Skeletal muscle tissue (tissue), 3 donors: ENCODE measurements at regions not wholly inside any gene's neighbourhood (a gene's known extent, or its start where the extent isn't known, plus 50 kb on each side); places are given as distances from the start of the nearest gene placed in this dataset.
"Not testable (repeated sequence)": the region's sequence is repeated elsewhere in the genome, so short reads cannot be mapped to it uniquely, and the experiment has no call there.

Experiments
- H3K27ac ChIP-seq: one replicate; pipeline ENCODE4 v1.7.0; 2013; ENCODE audit warnings: mild to moderate bottlenecking, low read depth, low read length, inconsistent platforms
- H3K27me3 ChIP-seq, 3 donors: one replicate each; pipeline ENCODE4 v1.7.0; 2013; ENCODE audit warnings: low read length in 3 of 3; ENCODE audit not compliant: control insufficient read depth in 3 of 3, insufficient read depth in 3 of 3
- H3K36me3 ChIP-seq, 3 donors: one replicate each; pipeline ENCODE4 v1.7.0; 2013; ENCODE audit warnings: low read length in 3 of 3; ENCODE audit not compliant: control insufficient read depth in 3 of 3, insufficient read depth in 3 of 3
- H3K4me1 ChIP-seq, 3 donors: one replicate each; pipeline ENCODE4 v1.7.0; 2013; ENCODE audit warnings: low read length in 3 of 3, mild to moderate bottlenecking in 3 of 3; ENCODE audit not compliant: control insufficient read depth in 3 of 3, insufficient read depth in 3 of 3
- H3K4me3 ChIP-seq, 3 donors: one replicate each; pipeline ENCODE4 v1.7.0; 2013; ENCODE audit warnings: low read length in 3 of 3
- H3K9ac ChIP-seq, 3 donors: one replicate each; pipeline ENCODE4 v1.7.0; 2013; ENCODE audit warnings: low read length in 3 of 3, mild to moderate bottlenecking in 3 of 3, moderate library complexity in 2 of 3, low read depth in 1 of 3
- H3K9me3 ChIP-seq, 3 donors: one replicate each; pipeline ENCODE4 v1.7.0; 2013; ENCODE audit warnings: low read length in 3 of 3; ENCODE audit not compliant: control insufficient read depth in 3 of 3
- donor health status: Osteomylitis.

DNA sequence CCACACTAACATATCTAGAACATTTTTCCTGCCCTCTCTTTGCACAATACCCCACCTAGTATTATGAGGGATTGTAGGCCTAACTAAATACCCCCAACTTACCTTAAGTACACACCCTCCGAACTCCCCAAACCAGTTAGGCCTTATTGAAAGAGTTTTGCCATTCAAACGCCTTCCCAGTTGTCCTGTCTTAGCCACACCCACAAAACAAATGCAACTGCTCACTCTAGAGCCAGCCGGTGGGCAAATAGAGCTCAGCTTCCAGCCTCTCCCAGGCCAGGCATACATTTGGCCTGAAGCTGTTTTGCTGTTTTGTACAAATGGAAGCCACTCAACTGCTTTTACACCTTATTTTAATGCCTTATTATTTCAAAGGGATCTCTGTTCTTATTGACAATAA is 224.2 kb upstream of the RUNX1 start:
- Histone ChIP-seq H3K27me3 (no peaks in the 10 kb centered on the region), H3K36me3 (no peaks in the 10 kb centered on the region), H3K9me3 (peaks cover 0 to 1% (median under 1%) of the 10 kb centered on the region in 3 donors), H3K4me1 (no peaks in the 10 kb centered on the region), H3K4me3 (no peak overlapping the region), H3K27ac (no peak overlapping the region), H3K9ac (no peak overlapping the region)

DNA sequence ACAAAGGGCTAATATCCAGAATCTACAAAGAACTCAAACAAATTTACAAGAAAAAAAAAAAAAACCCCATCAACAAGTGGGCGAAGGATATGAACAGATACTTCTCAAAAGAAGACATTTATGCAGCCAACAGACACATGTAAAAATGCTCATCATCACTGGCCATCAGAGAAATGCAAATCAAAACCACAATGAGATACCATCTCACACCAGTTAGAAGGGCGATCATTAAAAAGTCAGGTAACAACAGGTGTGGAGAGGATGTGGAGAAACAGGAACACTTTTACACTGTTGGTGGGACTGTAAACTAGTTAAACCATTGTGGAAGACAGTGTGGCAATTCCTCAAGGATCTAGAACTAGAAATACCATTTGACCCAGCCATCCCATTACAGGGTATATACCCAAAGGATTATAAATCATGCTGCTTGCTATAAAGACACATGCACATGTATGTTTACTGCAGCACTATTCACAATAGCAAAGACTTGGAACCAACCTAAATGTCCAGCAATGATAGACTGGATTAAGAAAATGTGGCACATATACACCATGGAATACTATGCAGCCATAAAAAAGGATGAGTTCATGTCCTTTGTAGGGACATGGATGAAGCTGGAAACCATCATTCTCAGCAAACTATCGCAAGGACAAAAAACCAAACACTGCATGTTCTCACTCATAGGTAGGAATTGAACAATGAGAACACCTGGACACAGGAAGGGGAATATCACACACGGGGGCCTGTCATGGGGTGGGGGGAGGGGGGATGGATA is 222.4 kb upstream of the RUNX1 start:
- H3K9me3 ChIP-seq, H3K4me1 ChIP-seq, H3K36me3 ChIP-seq, H3K27ac ChIP-seq, H3K27me3 ChIP-seq, H3K9ac ChIP-seq, H3K4me3 ChIP-seq: not testable (repeated sequence)

GRCh38 chr21:35268817-35269216 is 219.7 kb upstream of the RUNX1 start:
- Histone ChIP-seq H3K9me3 (peaks cover 0 to 1% (median 0%) of the 10 kb centered on the region in 3 donors), H3K36me3 (no peaks in the 10 kb centered on the region), H3K27me3 (no peaks in the 10 kb centered on the region), H3K27ac (no peak overlapping the region), H3K9ac (no peak overlapping the region), H3K4me3 (no peak overlapping the region), H3K4me1 (no peaks in the 10 kb centered on the region)

DNA sequence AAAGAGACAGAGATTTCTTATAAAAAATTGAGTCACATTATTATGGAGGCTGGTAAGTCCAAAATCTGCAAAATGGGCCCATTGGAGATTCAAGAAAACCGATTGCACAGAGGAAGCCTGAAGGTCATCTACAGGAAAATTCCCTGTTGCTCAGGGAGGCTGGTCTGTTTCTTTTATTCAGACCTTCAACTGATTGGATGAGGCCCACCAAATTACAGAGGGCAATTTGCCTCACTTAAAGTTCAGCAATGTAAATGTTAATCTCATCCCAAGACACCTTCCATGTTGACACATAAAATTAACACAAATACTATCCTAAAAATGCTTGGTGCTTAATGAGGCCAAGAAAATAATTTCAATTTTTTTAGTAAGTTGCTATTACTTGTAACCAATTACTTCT is 219.2 kb upstream of the RUNX1 start:
- no peak overlapping the region for H3K9ac ChIP-seq
- H3K4me3 ChIP-seq: no peak overlapping the region
- H3K27me3 ChIP-seq: no peaks in the 10 kb centered on the region
- H3K4me1 ChIP-seq: no peaks in the 10 kb centered on the region
- peaks cover 0 to 1% (median 0%) of the 10 kb centered on the region in 3 donors for H3K9me3 ChIP-seq
- no peaks in the 10 kb centered on the region for H3K36me3 ChIP-seq
- H3K27ac ChIP-seq: no peak overlapping the region

GRCh38 chr21:35266546-35266945 is 217.4 kb upstream of the RUNX1 start:
- Histone ChIP-seq H3K4me3 (no peak overlapping the region), H3K36me3 (no peaks in the 10 kb centered on the region), H3K4me1 (no peaks in the 10 kb centered on the region), H3K9ac (no peak overlapping the region), H3K27me3 (no peaks in the 10 kb centered on the region), H3K27ac (no peak overlapping the region), H3K9me3 (no peaks in the 10 kb centered on the region)

- Histone ChIP-seq H3K9ac (no peak overlapping the region), H3K4me3 (no peak overlapping the region), H3K27ac (no peak overlapping the region), H3K4me1 (no peaks in the 10 kb centered on the region), H3K27me3 (no peaks in the 10 kb centered on the region), H3K9me3 (no peaks in the 10 kb centered on the region), H3K36me3 (no peaks in the 10 kb centered on the region)
Measured at GRCh38 chr21:35265170-35265877, 216.2 kb upstream of the RUNX1 start.

DNA sequence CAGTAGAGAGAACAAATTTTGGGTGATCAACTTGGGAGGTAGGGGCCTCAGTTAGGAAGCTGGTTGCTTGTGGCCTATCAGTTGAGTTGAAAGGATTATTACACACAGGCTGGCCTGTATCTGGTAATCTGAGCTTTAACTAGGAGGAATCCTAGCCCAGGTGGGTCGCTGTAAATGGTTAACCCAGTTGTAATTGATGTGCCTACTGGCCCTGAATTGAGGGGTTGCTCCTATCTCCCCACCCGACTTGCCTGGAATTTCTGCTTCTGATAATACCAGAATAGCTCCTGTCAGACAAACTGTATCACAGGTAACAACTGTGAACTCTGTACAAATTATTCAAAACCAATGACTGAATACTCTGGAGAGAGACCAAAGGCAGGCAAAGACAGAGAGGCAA is 210.4 kb upstream of the RUNX1 start:
- H3K27me3 ChIP-seq: no peaks in the 10 kb centered on the region
- H3K36me3 ChIP-seq: no peaks in the 10 kb centered on the region
- no peak overlapping the region for H3K9ac ChIP-seq
- H3K27ac ChIP-seq: peak overlapping the region; percentile 26
- no peaks in the 10 kb centered on the region for H3K9me3 ChIP-seq
- no peak overlapping the region for H3K4me3 ChIP-seq
- H3K4me1 ChIP-seq: peaks cover 18 to 31% (median 19%) of the 10 kb centered on the region in 3 donors

- Histone ChIP-seq H3K27me3 (no peaks in the 10 kb centered on the region), H3K9ac (no peak overlapping the region), H3K4me3 (no peak overlapping the region), H3K9me3 (no peaks in the 10 kb centered on the region), H3K4me1 (peaks cover 18 to 39% (median 28%) of the 10 kb centered on the region in 3 donors), H3K27ac (peak overlapping the region; percentile 96), H3K36me3 (no peaks in the 10 kb centered on the region)
Measured at GRCh38 chr21:35258521-35258920, 209.4 kb upstream of the RUNX1 start.

GRCh38 chr21:35257413-35257812 is 208.3 kb upstream of the RUNX1 start:
- H3K27me3 ChIP-seq: no peaks in the 10 kb centered on the region
- peaks cover 18 to 42% (median 32%) of the 10 kb centered on the region in 3 donors for H3K4me1 ChIP-seq
- no peaks in the 10 kb centered on the region for H3K36me3 ChIP-seq
- no peak overlapping the region for H3K4me3 ChIP-seq
- H3K9ac ChIP-seq: peak overlapping the region; percentile 18 to 74 (median 60)
- peak overlapping the region; percentile 96 for H3K27ac ChIP-seq
- H3K9me3 ChIP-seq: no peaks in the 10 kb centered on the region

DNA sequence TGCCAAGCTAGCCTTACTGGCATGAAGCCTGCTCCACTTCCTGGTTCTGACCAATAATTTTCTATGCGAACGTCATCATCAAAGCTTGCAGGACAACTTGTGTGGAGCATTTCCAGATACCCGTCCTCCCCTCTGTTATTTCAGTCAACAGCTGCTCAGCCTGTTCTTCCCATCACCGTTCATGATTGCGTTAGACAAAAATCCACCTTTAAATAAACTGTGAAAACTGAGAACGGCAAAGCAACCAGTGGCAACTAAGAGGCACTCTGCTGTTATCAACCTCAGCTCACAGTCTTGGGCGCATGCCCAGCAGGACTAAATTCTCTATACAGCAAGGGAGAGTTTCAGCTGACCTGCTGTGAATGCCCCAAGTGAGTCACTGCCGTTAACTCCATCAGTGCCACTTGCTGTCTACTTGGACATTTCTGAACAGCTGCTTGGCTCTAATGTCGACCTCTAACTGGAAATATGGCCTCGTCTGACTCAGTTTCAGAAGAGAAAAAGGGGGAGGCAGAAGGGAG is 207.4 kb upstream of the RUNX1 start:
- Histone ChIP-seq H3K9me3 (no peaks in the 10 kb centered on the region), H3K9ac (peak overlapping the region; percentile 34 to 74 (median 55)), H3K4me1 (peaks cover 18 to 42% (median 32%) of the 10 kb centered on the region in 3 donors), H3K36me3 (no peaks in the 10 kb centered on the region), H3K27ac (peak overlapping the region; percentile 96), H3K4me3 (peak overlapping the region; percentile 23 to 44 (median 26)), H3K27me3 (no peaks in the 10 kb centered on the region)
